DOHH2 (cell line): ENCODE measurements at regions not wholly inside any gene's neighbourhood (a gene's known extent, or its start where the extent isn't known, plus 50 kb on each side); places are given as distances from the start of the nearest gene placed in this dataset.

ENCODE experiments used
- CTCF ChIP-seq: fragments of 200-600 bp; sonication (generic); IDR thresholded peaks from one replicate; pipeline ENCODE4 v1.5.1; 2014; ENCODE audit warnings: antibody characterized with exemption, mild to moderate bottlenecking, low read depth, low read length; ENCODE audit not compliant: poor library complexity, severe bottlenecking
- EZH2phosphoT487 ChIP-seq: fragments of 200-600 bp; sonication (generic); IDR thresholded peaks from 2 replicates; pipeline ENCODE4 v1.6.1; 2017; ENCODE audit warnings: borderline replicate concordance, mild to moderate bottlenecking, antibody characterized with exemption, low read length, moderate library complexity, mixed read lengths

DNA sequence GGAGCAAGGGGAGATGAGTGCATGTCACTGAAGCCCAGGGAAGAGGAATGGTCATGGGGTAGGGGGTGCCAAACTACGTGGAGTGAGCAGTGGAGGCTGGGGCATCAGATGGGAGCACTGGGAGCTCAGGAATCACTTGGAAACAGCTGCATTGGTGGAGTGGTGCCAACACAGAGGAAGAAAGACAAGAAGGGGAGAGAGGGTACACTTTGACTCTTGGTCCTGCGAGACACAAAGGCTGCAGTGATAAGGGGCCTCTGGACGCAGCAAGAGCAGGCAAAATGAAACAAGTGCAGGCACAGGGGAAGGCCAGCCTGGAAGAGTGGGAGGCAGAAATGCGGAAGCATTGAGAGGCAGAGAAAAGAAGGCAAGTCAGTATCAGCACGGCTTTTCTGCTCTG lies 134.7 kb upstream of the SMIM21 start:
- TF ChIP-seq CTCF (no peak), EZH2phosphoT487 (no peak)
